GM21526 (cell line): ENCODE measurements at regions not wholly inside any gene's neighbourhood (a gene's known extent, or its start where the extent isn't known, plus 50 kb on each side); places are given as distances from the start of the nearest gene placed in this dataset.
A peak's percentile ranks its signal among the peaks of the same experiment; 100 is the strongest.

Source experiments
- ATAC-seq: cut with Tn5 transposase; IDR thresholded peaks from one replicate; pipeline ENCODE4 v1.9.1; 2021; ENCODE audit warnings: moderate library complexity; ENCODE audit not compliant: unreplicated experiment, low FRiP score

DNA sequence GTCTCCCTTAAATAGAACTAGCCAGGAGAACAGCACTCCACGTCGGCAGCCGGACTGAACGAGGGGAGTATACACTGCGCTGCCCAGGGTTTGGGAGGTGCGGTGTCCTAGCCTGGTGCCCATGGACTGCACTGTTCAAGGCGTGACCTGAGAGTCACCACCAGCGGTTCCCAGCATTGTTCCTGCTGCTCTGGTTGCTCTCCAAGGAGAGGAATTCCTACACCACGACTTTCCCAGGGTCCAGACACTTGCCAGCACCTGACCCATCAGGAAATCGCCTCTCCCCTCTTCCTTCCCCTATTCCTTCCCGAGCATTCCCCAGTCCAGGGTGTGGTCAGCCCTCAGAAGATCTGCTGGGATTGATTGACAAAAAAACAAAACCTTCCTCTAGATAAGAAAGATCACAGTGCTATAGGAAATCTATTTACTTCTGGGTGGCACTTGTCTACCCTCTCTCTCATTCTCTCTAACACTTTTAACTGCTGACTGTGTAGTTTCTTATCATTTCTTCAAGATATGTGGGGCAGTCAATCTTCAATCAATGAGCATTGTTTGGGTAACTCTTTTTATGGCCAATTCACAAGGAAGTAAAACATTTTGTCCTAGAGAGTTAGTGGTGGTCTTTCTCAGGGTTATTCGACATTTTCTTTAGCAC is 297.8 kb upstream of the ACTBL2 start:
- ATAC-seq, result no peak

DNA sequence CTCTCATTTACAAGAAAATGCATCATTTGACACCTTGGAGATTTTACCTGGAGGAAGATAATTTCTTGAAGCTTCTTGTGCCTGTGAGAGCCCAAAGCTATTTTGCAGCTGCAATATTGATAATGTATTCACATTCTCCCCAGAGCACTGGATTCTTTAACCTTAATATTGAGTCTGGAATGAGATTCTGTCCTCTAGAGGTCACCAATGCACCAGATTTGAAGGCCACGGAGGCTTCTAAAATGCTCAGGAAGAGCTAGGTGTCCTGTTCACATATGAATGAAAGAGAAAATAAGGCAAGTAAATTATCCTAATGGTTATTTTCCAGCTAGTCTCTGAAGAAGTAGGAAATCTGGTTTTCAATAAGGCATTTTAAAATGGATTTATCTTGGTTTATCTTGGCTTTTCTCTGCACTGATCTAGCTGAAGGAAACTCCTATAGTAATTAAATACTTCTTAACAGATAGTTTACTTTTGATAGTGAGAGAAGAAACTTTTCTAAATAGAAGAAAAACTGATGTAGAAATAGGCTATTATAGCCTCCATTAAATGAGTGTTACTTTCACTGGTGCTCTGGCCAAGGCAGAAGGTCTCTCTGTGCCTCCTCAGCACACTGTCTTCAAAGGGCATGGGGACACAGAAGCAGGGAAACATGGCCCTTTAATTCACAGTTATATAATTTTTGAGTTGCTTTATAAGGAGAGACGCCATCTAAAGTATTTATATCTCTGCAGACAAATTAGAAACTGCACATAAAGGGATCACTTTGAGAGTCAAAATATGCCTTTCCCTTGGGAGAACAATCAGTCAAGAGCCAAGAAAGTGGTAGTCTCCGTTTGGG is 297.0 kb upstream of the ACTBL2 start:
- peak; percentile 70 for ATAC-seq

- ATAC-seq, result no peak
Measured at GRCh38 chr5:57778501-57779091, 296.0 kb upstream of the ACTBL2 start.

DNA sequence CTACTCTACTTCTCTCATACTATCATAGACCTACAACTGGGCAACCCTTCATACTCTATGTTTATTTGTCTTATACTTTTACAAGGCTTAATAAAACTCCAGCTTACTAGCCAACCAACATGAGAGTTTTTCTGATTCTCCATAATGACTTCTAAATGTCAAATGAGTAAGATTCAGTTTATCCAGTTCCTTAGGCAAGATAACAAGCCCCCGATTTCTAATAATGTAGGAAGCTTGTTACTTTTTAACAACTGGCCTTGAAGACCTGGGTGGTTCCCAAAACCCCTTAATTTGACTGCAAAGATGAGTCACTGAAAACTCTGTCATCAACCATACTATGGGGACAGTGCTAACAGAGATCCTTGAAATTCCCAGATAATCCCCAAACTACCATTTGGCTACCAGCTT is 294.6 kb upstream of the ACTBL2 start:
- no peak for ATAC-seq

- no peak for ATAC-seq
Measured at GRCh38 chr5:57776035-57776434, 293.4 kb upstream of the ACTBL2 start.

DNA sequence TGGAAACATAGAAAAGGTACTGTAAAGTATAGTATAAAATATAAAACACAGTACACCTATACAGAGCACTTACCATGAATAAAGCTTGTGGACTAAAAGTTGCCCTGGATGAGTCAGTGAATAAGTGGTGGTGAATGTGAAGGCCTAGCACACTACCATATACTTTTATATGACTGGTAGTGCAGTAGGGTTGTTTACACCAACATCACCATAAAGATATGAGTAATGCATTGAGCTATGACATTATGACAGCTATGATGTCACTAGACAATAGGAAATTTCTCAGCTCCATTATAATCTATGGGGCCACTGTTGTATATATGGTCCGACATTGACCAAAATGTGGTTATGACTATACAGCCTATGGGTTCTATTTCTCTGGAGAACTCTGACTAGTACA is 291.8 kb upstream of the ACTBL2 start:
- no peak for ATAC-seq

DNA sequence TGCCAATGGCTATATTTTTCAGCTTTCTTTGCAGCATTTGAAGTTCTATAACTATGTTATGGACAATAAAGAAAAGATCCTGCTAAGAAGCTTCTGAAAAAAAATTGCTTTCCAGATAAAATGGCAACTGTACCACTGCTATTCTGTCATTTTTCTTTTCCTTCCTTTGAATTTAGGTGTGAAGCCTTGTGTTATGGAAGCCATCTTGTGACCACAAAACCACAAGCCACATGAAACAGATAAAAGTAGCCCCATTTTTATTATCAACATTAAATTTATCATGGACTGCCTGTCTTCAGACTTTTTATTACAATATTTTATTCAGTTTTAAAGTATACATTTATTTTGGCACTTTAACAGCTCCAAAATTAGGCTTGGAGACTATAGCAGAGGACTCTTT is 289.9 kb upstream of the ACTBL2 start:
- ATAC-seq, result no peak

- ATAC-seq, result no peak
Measured at GRCh38 chr5:57770039-57770438, 287.4 kb upstream of the ACTBL2 start.

DNA sequence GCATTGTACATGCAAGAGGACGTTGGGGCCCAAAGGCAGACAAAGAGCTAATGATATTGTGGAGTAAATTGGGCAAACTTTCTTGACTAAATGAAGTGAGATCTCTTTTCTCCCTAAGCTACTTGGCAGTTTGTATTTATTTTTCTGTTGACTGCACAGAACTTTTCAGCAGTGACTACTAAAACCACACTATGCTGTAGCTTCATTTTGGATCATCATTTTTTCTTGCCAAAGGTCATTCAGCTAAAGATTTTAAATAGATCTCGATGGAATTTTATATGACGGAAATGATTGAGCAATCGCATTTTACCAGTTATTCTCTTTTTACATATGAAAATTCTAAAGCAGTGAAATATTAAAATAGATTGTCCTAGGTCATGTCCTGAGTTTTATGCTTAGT is 286.1 kb upstream of the ACTBL2 start:
- ATAC-seq, result no peak

- no peak for ATAC-seq
Measured at GRCh38 chr5:57764479-57765089, 282.0 kb upstream of the ACTBL2 start.

- ATAC-seq, result no peak
Measured at GRCh38 chr5:57761513-57761912, 278.9 kb upstream of the ACTBL2 start.

DNA sequence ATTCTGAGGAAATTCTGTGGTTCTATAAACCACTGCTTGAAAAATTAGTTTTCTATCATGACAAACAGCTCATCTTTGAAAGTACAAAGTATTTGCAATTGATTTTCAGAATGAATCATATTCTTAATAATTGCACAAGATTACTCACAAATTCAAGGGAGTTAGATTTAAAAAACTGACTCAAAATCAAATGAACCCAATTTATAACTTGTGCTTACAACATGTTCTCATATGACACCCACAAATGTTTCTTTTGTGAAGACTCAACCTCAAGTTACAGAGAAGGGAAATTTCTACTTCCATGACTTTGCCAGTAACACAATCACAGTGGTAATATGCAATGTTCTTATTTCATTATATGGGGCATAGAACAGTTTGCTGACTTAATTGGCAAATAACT is 272.0 kb upstream of the ACTBL2 start:
- no peak for ATAC-seq

DNA sequence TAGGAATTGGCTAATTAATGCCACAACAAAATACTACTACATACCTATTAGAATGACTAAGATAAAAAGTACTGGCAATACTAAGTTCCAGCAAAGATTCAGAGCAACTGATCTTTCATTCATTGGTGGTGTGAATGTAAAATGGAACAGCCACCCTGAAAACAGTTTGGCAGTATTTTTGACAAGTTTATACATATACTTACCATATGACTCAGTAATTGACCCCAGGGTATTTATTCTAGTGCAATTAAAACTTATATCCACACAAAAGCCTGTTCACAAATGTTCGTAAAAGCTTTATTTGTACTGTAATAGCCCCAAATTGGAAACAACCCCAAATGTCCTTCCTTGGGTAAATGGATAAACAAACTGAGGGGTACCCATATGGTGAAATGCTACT is 270.8 kb upstream of the ACTBL2 start:
- no peak for ATAC-seq

GRCh38 chr5:57751710-57752109 is 269.1 kb upstream of the ACTBL2 start:
- no peak for ATAC-seq

- ATAC-seq, result no peak
Measured at GRCh38 chr5:57750891-57751290, 268.3 kb upstream of the ACTBL2 start.

- no peak for ATAC-seq
Measured at GRCh38 chr5:57750282-57750681, 267.7 kb upstream of the ACTBL2 start.

DNA sequence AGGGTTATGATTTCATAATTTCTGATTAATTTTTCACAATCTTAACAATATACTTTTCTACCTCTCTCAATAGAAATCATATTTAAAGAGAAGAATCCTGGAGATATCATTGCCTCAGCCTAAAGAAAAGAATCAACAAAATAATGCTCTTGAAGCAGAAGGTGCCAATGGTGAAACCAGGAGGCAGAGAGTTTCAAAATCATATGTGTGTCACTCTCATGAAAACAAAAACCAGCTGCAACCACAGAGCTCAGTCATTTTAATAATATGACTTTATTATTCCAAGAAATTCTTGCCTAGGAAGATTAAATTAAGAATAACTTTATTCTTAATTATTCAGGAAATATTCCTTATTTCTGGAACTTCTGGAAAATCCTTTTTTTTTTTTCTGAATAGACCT is 266.8 kb upstream of the ACTBL2 start:
- ATAC-seq, result no peak

- ATAC-seq, result no peak
Measured at GRCh38 chr5:57745700-57746651, 263.4 kb upstream of the ACTBL2 start.

GRCh38 chr5:57745029-57745428 is 262.4 kb upstream of the ACTBL2 start:
- ATAC-seq, result no peak

GRCh38 chr5:57741336-57741735 is 258.7 kb upstream of the ACTBL2 start:
- no peak for ATAC-seq
